HepG2 (cell line): ENCODE measurements at regions not wholly inside any gene's neighbourhood (a gene's known extent, or its start where the extent isn't known, plus 50 kb on each side); places are given as distances from the start of the nearest gene placed in this dataset.

ENCODE experiments used
- EP300 ChIP-seq, 3 experiments: sonication (generic) in 1 of 3; formaldehyde crosslinking in 1 of 3; IDR thresholded peaks; 2 replicates each; pipeline versions ENCODE4 v1.5.1 to v1.6.1; 2011 to 2020; ENCODE audit warnings: low read depth in 2 of 3, low read length in 2 of 3, borderline replicate concordance in 1 of 3, improper control_type of control experiment in 1 of 3, mild to moderate bottlenecking in 1 of 3, missing genetic modification reagents in 1 of 3, moderate library complexity in 1 of 3
- POLR2A ChIP-seq, 2 experiments: IDR thresholded peaks; 2 replicates each; pipeline ENCODE4 v1.6.1; 2011; ENCODE audit warnings: low read depth in 2 of 2, low read length in 2 of 2, mild to moderate bottlenecking in 1 of 2, moderate library complexity in 1 of 2; ENCODE audit not compliant: insufficient read depth in 1 of 2

- no peak for TF ChIP-seq POLR2A (IDR thresholded peaks at IDR 0.05; ENCODE audit: insufficient read depth in 1 of 2, low read depth in 2 of 2, low read length in 2 of 2)
- no peak for TF ChIP-seq EP300 (IDR thresholded peaks at IDR 0.05; ENCODE audit: low read depth in 2 of 2, low read length in 2 of 2)
- no peak for TF ChIP-seq EP300 (CRISPR knock-in tag; IDR thresholded peaks at IDR 0.05; ENCODE audit: borderline replicate concordance)
Observed at GRCh38 chr1:94672001-94672400, 130.4 kb upstream of the F3 start.
